Spleen (tissue), 11 donors: ENCODE measurements at regions not wholly inside any gene's neighbourhood (a gene's known extent, or its start where the extent isn't known, plus 50 kb on each side); places are given as distances from the start of the nearest gene placed in this dataset.
"Not testable (repeated sequence)": the region's sequence is repeated elsewhere in the genome, so short reads cannot be mapped to it uniquely, and the experiment has no call there.

Experiments used
- DNase-seq: peaks from one replicate; pipeline ENCODE4 v3.0.0-alpha.2; 2020
- H3K27ac ChIP-seq, 8 donors: fragments of 200-600 bp; sonication (generic) in 7 of 8; 1 replicate in 4 of 8; 2 replicates in 4 of 8; pipeline versions ENCODE4 v1.5.0 to v1.8.0; 2016 to 2021; ENCODE audit warnings: inconsistent platforms in 4 of 8, mild to moderate bottlenecking in 4 of 8, moderate library complexity in 1 of 8
- H3K27me3 ChIP-seq, 7 donors: fragments of 200-600 bp; sonication (generic) in 6 of 7; replicated peaks in 1 of 7; 1 replicate in 4 of 7; 2 replicates in 3 of 7; pipeline versions ENCODE4 v1.5.0 to v1.8.0; 2016 to 2021; ENCODE audit warnings: inconsistent platforms in 3 of 7, mild to moderate bottlenecking in 1 of 7
- H3K36me3 ChIP-seq, 6 donors: fragments of 200-600 bp; sonication (generic) in 5 of 6; 1 replicate in 4 of 6; 2 replicates in 2 of 6; pipeline versions ENCODE4 v1.5.0 to v1.8.0; 2016 to 2021; ENCODE audit warnings: inconsistent platforms in 2 of 6
- H3K4me1 ChIP-seq, 6 donors: fragments of 200-600 bp; sonication (generic) in 5 of 6; 1 replicate in 3 of 6; 2 replicates in 3 of 6; pipeline versions ENCODE4 v1.5.0 to v1.8.0; 2016 to 2021; ENCODE audit warnings: inconsistent platforms in 3 of 6
- H3K4me3 ChIP-seq, 8 donors: fragments of 200-600 bp; sonication (generic) in 7 of 8; 1 replicate in 4 of 8; 2 replicates in 4 of 8; pipeline versions ENCODE4 v1.5.0 to v1.8.0; 2016 to 2021; ENCODE audit warnings: inconsistent platforms in 4 of 8, mild to moderate bottlenecking in 4 of 8, moderate library complexity in 2 of 8
- H3K9me3 ChIP-seq, 8 donors: fragments of 200-600 bp; sonication (generic) in 7 of 8; 1 replicate in 4 of 8; 2 replicates in 4 of 8; pipeline versions ENCODE4 v1.5.0 to v1.8.0; 2016 to 2021; ENCODE audit warnings: inconsistent platforms in 4 of 8
- CTCF ChIP-seq, 11 experiments: fragments of 200-600 bp in 7 of 11; fragments of 450-650 bp in 4 of 11; sonication (generic) in 4 of 11; IDR thresholded peaks in 8 of 11; conservative IDR thresholded peaks in 3 of 11; 1 replicate in 7 of 11; 2 replicates in 4 of 11; pipeline versions ENCODE4 v1.4.0 to v1.8.0; 2016 to 2021; ENCODE audit warnings: antibody characterized with exemption in 11 of 11, inconsistent platforms in 4 of 11, mild to moderate bottlenecking in 1 of 11
- POLR2A ChIP-seq, 3 donors: fragments of 450-650 bp; IDR thresholded peaks; one replicate each; pipeline ENCODE4 v1.5.1; 2017; ENCODE audit warnings: antibody characterized with exemption in 3 of 3, mild to moderate bottlenecking in 1 of 3
- POLR2AphosphoS5 ChIP-seq, 3 donors: sonication (generic); formaldehyde crosslinking; IDR thresholded peaks; one replicate each; pipeline ENCODE4 v1.5.1; 2017; ENCODE audit warnings: antibody characterized with exemption in 3 of 3
- WGBS, 5 donors: extraction: QIAGEN DNeasy Blood & Tissue Kit in 3 of 5; methylation state at CpG; one replicate each; pipeline versions ENCODE4 v1.1.5 to v1.1.7; 2013 to 2018; 5-methylcytosine and 5-hydroxymethylcytosine counted together
- intact Hi-C: fragments of 100-400 bp; cut with DNase I; formaldehyde crosslinking; loops from one replicate; pipeline ENCODE4 v1.15.0; 2023; ENCODE audit warnings: low total_unique reads
- donor health status: healthy with polysubstance abuse.
- donor health status: DM: no; HTN: no; CAD: no; lungs with moderate emphysema.
- donor health status: DM: no; HTN: no; CAD: no.
- donor health status: Bipolar disorder and iron deficiency.
- donor health status: healthy.
- donor health status: DM: no; HTN: no; CAD: no.
- donor health status: DM: yes; HTN: yes; CAD: no.

GRCh38 chr2:225244933-225245332, 154.6 kb upstream of the NYAP2 start:
- H3K4me1 ChIP-seq, result no peaks in the 10 kb centered on the region
- intact Hi-C loops, result no loop called here
- H3K27me3 ChIP-seq, result no peaks in the 10 kb centered on the region
- DNase-seq, result no peak
- TF ChIP-seq CTCF (IDR thresholded peaks at IDR 0.05 in 8 of 11, conservative IDR thresholded peaks at IDR 0.05 in 3 of 11) (no peak), POLR2AphosphoS5 (IDR thresholded peaks at IDR 0.05) (no peak), POLR2A (IDR thresholded peaks at IDR 0.05) (no peak)
- 52 to 60% (median 56%) methylated on average over 4 of the region's 4 CpGs for WGBS, 5 donors
- H3K36me3 ChIP-seq, result no peaks in the 10 kb centered on the region
- no peaks in the 10 kb centered on the region for H3K9me3 ChIP-seq
- H3K4me3 ChIP-seq, result no peak overlapping the region
- H3K27ac ChIP-seq, result no peak overlapping the region

GRCh38 chr2:225236769-225237323, 162.7 kb upstream of the NYAP2 start:
- H3K4me3 ChIP-seq, result no peak overlapping the region
- DNase-seq, result no peak
- H3K27me3 ChIP-seq, result no peaks in the 10 kb centered on the region
- H3K36me3 ChIP-seq, result no peaks in the 10 kb centered on the region
- TF ChIP-seq CTCF (IDR thresholded peaks at IDR 0.05 in 8 of 11, conservative IDR thresholded peaks at IDR 0.05 in 3 of 11), result no peak
- TF ChIP-seq POLR2A (IDR thresholded peaks at IDR 0.05), result no peak
- TF ChIP-seq POLR2AphosphoS5 (IDR thresholded peaks at IDR 0.05), result no peak
- intact Hi-C loops, result no loop called here
- H3K9me3 ChIP-seq, result no peaks in the 10 kb centered on the region
- no peak overlapping the region for H3K27ac ChIP-seq
- H3K4me1 ChIP-seq, result no peaks in the 10 kb centered on the region
- 70 to 81% (median 77%) methylated on average over 4 of the region's 4 CpGs for WGBS, 5 donors

GRCh38 chr2:225233234-225233633, 166.3 kb upstream of the NYAP2 start:
- TF ChIP-seq POLR2AphosphoS5 (IDR thresholded peaks at IDR 0.05) (no peak), POLR2A (IDR thresholded peaks at IDR 0.05) (no peak), CTCF (IDR thresholded peaks at IDR 0.05 in 8 of 11, conservative IDR thresholded peaks at IDR 0.05 in 3 of 11) (no peak)
- no peak for DNase-seq
- intact Hi-C loops, result no loop called here
- WGBS, 5 donors, result 75 to 89% (median 82%) methylated on average over 4 of the region's 4 CpGs
- no peaks in the 10 kb centered on the region for H3K4me1 ChIP-seq
- H3K9me3 ChIP-seq, result no peaks in the 10 kb centered on the region
- H3K4me3 ChIP-seq, result no peak overlapping the region
- no peak overlapping the region for H3K27ac ChIP-seq
- no peaks in the 10 kb centered on the region for H3K36me3 ChIP-seq
- no peaks in the 10 kb centered on the region for H3K27me3 ChIP-seq

- DNase-seq, result no peak
- 87 to 97% (median 90%) methylated on average over 6 of the region's 6 CpGs for WGBS, 5 donors
- Histone ChIP-seq H3K4me3 (no peak overlapping the region), H3K27me3 (no peaks in the 10 kb centered on the region), H3K9me3 (no peaks in the 10 kb centered on the region), H3K27ac (no peak overlapping the region), H3K4me1 (no peaks in the 10 kb centered on the region), H3K36me3 (no peaks in the 10 kb centered on the region)
- TF ChIP-seq CTCF (IDR thresholded peaks at IDR 0.05 in 8 of 11, conservative IDR thresholded peaks at IDR 0.05 in 3 of 11) (no peak), POLR2AphosphoS5 (IDR thresholded peaks at IDR 0.05) (no peak), POLR2A (IDR thresholded peaks at IDR 0.05) (no peak)
- intact Hi-C loops, result no loop called here
Measured at GRCh38 chr2:225231900-225232299, 167.6 kb upstream of the NYAP2 start.

- H3K27ac ChIP-seq, intact Hi-C loops, H3K4me1 ChIP-seq, DNase-seq, H3K4me3 ChIP-seq, H3K9me3 ChIP-seq, H3K27me3 ChIP-seq, H3K36me3 ChIP-seq: not testable (repeated sequence)
- 90 to 96% (median 93%) methylated on average over 18 to 31 of the region's 31 CpGs; no CpG with 5 or more reads in 1 of the 5 donors for WGBS, 5 donors
Measured at GRCh38 chr2:225229346-225229745, 170.2 kb upstream of the NYAP2 start.
